IPS-20b (cell line): ENCODE measurements at regions not wholly inside any gene's neighbourhood (a gene's known extent, or its start where the extent isn't known, plus 50 kb on each side); places are given as distances from the start of the nearest gene placed in this dataset.

Source experiments
- H3K27ac ChIP-seq: one replicate; pipeline ENCODE4 v1.5.1; 2013; ENCODE audit warnings: low read length
- H3K27me3 ChIP-seq: 2 replicates; pipeline ENCODE4 v1.6.1; 2013; ENCODE audit warnings: mild to moderate bottlenecking, low read length, inconsistent platforms; ENCODE audit not compliant: insufficient read depth
- H3K36me3 ChIP-seq: 2 replicates; pipeline ENCODE4 v1.6.1; 2013; ENCODE audit warnings: low read depth, mild to moderate bottlenecking, inconsistent platforms, low read length, moderate library complexity; ENCODE audit not compliant: insufficient read depth
- H3K4me1 ChIP-seq: 2 replicates; pipeline ENCODE4 v1.6.1; 2013; ENCODE audit warnings: mild to moderate bottlenecking, control low read depth, inconsistent platforms, low read length, moderate library complexity; ENCODE audit not compliant: insufficient read depth
- H3K4me3 ChIP-seq: 2 replicates; pipeline ENCODE4 v1.5.1; 2013; ENCODE audit warnings: mild to moderate bottlenecking, low read length, inconsistent platforms
- H3K9ac ChIP-seq: 2 replicates; pipeline ENCODE4 v1.6.1; 2013; ENCODE audit warnings: low read depth, mild to moderate bottlenecking, inconsistent platforms, low read length, moderate library complexity
- H3K9me3 ChIP-seq: 2 replicates; pipeline ENCODE4 v1.6.1; 2013; ENCODE audit warnings: mild to moderate bottlenecking, low read depth, low read length, inconsistent platforms; ENCODE audit not compliant: insufficient read depth

DNA sequence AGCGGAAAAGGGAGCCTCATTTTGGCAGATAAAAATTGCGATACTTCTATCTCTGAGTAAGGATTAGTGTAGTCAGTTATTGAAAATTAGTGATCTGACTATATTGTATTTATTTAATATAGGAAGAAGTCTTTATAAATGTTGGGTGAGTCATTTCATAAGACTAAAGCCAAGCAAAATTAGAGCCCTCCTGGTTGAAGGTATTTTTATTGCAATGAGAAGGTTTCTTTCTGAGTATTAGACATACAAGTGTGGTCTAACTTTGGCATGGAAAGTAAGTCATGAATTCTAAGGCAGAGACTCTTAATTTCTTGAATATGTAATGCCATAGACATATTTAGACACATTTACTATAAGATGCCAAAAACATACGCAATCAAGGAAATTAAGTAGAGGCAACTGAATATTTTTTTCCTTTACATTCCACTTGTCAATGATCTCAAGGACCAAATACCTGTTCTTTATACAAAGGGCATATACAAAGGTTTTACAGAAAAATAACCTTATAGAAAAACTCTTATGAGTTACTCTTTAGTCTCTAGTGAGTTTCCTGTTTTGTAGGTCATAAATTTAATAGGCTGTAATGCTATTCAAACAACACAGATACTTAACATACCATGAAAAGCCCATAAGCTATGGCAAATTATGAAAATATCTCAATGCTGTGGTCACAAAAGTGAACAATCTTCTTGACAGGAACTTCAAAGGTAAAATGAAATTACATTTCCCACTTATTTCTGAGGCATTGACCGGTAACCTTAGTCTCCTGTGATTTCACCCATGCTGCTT lies 156.6 kb upstream of the BTG1 start:
- Histone ChIP-seq H3K9me3 (no peaks in the 10 kb centered on the region), H3K4me1 (peaks cover 17% of the 10 kb centered on the region; the same call in 1 of the 2 replicates), H3K4me3 (no peak overlapping the region), H3K36me3 (no peaks in the 10 kb centered on the region), H3K27ac (no peak overlapping the region), H3K27me3 (no peaks in the 10 kb centered on the region), H3K9ac (no peak overlapping the region)

DNA sequence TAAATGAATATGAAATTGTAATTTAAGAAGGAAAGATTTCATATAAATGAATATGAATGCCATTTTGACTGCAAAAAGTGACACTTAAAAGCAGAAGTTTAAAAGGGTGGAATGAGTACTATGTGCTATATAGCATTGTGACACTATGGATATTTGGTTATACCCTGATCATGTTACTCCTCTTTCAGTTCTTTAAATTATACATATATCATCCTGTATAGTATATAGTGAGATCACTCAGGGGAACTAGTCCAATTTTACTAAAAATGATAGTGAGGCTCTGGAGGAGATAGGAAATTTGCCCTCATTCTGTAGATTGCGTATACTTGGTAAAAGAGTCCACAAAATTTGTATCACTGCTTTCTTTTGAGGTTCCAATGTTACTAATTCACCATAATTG lies 155.7 kb upstream of the BTG1 start:
- Histone ChIP-seq H3K4me1 (peaks cover 17% of the 10 kb centered on the region; the same call in 1 of the 2 replicates), H3K9ac (no peak overlapping the region), H3K4me3 (no peak overlapping the region), H3K27ac (no peak overlapping the region), H3K27me3 (no peaks in the 10 kb centered on the region), H3K36me3 (no peaks in the 10 kb centered on the region), H3K9me3 (no peaks in the 10 kb centered on the region)

DNA sequence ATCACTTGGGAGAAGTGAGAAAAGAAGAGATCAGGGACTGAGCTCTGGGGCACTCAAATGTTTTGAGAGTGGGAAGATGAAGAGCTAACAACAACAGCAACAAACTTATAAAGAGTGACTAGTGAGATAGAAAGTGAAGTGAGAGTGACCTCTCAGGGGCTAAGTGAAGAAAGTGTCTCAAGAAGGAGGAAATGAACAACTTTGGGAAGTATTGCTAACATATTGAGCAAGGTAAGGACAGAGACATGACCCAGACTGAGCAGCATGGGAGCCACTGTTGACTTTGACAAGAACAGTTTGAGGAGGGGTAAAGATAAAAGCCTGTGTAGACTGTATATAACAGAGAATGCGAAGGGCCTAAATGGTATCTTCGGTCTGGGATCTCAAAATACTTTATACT lies 155.1 kb upstream of the BTG1 start:
- Histone ChIP-seq H3K9me3 (no peaks in the 10 kb centered on the region), H3K9ac (no peak overlapping the region), H3K27ac (no peak overlapping the region), H3K4me3 (no peak overlapping the region), H3K4me1 (peaks cover 17% of the 10 kb centered on the region; the same call in 1 of the 2 replicates), H3K27me3 (no peaks in the 10 kb centered on the region), H3K36me3 (no peaks in the 10 kb centered on the region)

DNA sequence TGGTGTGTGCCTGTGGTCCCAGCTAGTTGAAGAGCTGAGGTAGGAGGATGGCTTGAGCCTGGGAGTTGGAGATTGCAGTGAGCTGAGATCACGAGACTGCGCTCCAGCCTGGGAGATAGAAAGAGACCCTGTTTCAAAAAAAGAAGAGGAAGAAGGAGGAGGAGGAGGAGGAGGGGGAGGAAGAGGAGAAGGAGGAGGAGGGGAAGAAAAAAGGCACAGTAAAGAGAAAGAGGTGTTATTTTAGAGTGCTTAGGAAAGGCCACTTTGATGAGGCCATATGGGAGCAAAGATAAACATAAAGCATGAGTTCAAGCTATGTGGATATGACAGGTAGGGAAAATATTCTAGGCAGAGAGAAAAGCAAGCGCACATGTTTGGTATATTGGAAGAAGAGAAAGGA lies 154.1 kb upstream of the BTG1 start:
- H3K36me3 ChIP-seq, result no peaks in the 10 kb centered on the region
- peaks cover 8% of the 10 kb centered on the region; the same call in 1 of the 2 replicates for H3K4me1 ChIP-seq
- no peaks in the 10 kb centered on the region for H3K9me3 ChIP-seq
- H3K27me3 ChIP-seq, result no peaks in the 10 kb centered on the region
- no peak overlapping the region for H3K27ac ChIP-seq
- H3K9ac ChIP-seq, result no peak overlapping the region
- no peak overlapping the region for H3K4me3 ChIP-seq

DNA sequence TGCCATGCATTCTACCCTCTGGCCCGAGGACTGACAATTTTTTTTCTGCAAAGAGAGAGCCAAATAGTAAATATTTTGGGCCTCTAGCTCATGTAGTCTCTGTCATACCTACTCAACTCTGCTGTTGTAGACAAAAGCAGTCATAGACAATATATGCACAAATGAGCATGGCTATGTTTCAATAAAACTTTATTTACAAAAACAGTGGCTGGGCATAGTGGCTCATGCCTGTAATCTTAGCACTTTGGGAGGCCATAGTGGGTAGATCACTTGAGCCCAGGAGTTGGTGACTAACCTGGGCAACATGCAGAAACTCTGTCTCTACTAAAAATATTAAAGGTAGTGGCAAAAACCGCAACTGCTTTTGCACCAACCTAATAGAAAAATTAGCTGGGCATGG lies 153.7 kb upstream of the BTG1 start:
- H3K4me3 ChIP-seq, result no peak overlapping the region
- H3K9me3 ChIP-seq, result no peaks in the 10 kb centered on the region
- H3K27ac ChIP-seq, result no peak overlapping the region
- H3K36me3 ChIP-seq, result no peaks in the 10 kb centered on the region
- peaks cover 6% of the 10 kb centered on the region; the same call in 1 of the 2 replicates for H3K4me1 ChIP-seq
- no peak overlapping the region for H3K9ac ChIP-seq
- H3K27me3 ChIP-seq, result no peaks in the 10 kb centered on the region

DNA sequence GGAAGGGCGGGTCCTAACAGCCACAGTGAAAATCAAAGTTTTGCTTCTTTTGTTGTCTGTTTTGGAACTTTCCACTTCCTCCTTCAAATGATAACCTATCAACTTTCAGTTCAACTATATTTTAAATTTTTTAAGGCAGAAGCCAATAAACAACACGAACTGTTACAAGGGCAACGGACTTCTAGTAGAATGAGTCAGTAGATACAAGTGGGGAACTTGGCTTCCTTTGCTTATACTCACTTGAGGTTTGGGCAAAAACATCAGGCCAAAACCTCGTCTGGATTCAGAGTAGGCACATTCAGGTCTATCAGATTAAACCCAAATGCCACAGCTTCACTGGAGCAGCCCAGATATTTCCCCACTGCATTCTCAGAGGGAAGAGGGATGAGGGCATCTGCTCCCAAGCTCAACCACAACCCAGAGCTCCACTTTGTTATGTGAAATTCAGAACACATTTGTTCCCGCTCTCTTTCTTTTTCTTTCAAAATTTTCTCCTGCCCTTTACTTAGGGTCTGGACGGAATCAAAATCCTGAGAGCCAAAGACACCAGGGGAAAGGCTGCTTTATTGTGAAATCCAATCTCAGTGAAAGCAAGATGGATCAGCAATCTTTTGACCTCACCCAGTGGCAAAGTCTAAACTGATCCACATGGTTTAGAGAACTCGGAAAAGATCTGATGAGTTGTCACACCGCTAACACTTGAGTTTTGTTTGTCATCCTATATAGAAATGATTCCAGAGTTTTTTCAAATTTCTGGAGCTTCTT lies 152.5 kb upstream of the BTG1 start:
- H3K4me3 ChIP-seq, result no peak overlapping the region

DNA sequence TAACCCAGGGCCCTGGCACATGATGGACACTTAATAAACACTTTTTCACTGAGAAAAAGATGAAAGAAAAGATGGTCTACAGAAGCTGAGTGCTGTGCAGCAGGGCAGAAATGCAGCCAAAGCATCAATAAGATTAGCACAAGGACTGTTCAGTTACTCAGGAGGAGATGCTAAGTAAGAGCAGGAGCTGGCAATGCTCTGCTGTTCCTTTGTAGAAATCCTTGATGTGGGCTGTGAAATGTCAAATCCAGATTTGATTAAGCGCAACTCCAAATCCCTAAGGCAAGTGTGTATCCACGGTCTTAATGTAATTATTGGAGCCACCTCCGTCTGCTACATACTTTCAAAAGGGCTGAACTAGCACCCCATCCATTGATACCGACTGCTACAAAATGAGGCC lies 151.8 kb upstream of the BTG1 start:
- Histone ChIP-seq H3K4me3 (no peak overlapping the region), H3K9ac (no peak overlapping the region), H3K9me3 (no peaks in the 10 kb centered on the region), H3K27ac (no peak overlapping the region), H3K27me3 (no peaks in the 10 kb centered on the region), H3K36me3 (no peaks in the 10 kb centered on the region), H3K4me1 (no peaks in the 10 kb centered on the region)

More for the DNA sequence above, 152.5 kb upstream of the BTG1 start:
- Histone ChIP-seq H3K36me3 (no peaks in the 10 kb centered on the region), H3K9me3 (no peaks in the 10 kb centered on the region), H3K27ac (no peak overlapping the region), H3K9ac (no peak overlapping the region), H3K27me3 (no peaks in the 10 kb centered on the region), H3K4me1 (no peaks in the 10 kb centered on the region)

DNA sequence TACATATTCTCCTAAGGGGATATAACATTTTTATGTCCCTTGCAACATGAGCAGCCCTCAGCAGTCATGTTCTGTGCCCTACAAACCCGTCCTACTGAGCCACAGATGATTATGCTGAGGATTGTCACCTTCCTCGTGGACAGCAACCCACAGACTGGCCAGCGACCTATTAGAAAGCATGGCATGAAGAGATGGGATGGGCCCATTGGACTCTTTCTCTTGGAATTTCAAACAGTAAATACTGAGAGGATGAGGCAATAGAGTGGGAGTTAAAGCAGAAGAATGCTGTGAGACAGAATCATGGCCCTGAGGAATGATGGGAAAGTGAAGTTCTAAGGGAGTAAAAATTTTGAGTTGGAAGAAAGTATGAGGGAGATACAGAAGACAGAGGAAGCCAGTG lies 149.9 kb upstream of the BTG1 start:
- no peaks in the 10 kb centered on the region for H3K4me1 ChIP-seq
- no peak overlapping the region for H3K27ac ChIP-seq
- no peak overlapping the region for H3K4me3 ChIP-seq
- no peak overlapping the region for H3K9ac ChIP-seq
- H3K27me3 ChIP-seq, result no peaks in the 10 kb centered on the region
- no peaks in the 10 kb centered on the region for H3K36me3 ChIP-seq
- no peaks in the 10 kb centered on the region for H3K9me3 ChIP-seq

DNA sequence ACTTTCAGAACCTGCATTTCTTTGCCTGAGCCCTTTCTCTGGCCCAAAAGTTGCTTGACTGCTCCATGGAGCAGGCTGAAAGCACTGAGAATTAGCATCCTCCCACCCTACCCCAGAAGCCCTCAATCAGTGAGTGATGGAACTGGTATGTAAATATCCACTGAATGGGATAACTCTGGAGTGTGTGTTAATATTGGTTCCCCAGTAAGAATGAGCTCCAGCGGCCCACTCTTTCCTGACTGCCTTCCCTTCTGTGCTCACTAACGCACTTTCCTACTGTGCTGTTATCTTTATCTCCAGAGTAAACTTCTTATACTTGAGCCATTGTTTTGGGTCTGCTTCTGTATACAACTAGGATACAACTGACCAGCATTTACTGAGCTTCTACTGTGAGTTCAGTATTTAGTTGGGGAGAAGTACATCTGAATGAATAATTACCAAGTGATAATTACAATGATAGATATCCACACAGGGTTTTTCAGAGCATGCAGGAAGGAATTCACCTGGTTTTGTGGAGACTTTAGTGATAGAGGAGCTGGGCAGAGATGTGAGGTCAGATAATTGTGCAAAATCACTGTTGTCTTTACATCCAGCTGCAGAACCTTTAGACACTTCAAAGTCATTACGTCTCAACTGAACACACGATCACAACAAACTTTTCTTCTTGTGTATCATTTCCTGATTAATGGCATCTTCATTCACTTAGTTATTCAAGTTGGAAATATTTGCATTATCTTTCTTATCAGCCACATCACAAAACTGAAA lies 149.2 kb upstream of the BTG1 start:
- Histone ChIP-seq H3K27me3 (no peaks in the 10 kb centered on the region), H3K27ac (no peak overlapping the region), H3K4me3 (no peak overlapping the region), H3K9ac (no peak overlapping the region), H3K36me3 (no peaks in the 10 kb centered on the region), H3K9me3 (no peaks in the 10 kb centered on the region), H3K4me1 (no peaks in the 10 kb centered on the region)

DNA sequence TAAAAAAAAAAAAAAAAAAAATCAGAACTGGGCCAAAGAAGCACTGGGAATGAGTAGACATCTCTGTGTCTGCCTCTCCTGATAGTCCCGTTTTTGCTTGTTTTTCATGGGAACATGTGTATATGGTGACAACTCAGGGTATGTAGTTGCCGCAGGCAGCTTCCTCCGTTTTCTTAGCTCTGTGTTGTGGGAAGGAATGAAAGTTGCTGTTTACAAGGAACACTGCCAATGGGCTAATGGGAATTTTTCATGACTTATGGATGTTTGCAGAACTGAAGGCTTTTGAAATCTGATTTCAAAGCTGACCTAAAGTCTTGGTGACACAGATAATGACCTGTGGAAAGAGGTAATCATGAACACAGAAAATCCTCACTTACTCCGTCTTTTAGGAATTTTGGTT lies 146.4 kb upstream of the BTG1 start:
- Histone ChIP-seq H3K9me3 (no peaks in the 10 kb centered on the region), H3K27ac (no peak overlapping the region), H3K36me3 (no peaks in the 10 kb centered on the region), H3K27me3 (no peaks in the 10 kb centered on the region), H3K9ac (no peak overlapping the region), H3K4me3 (no peak overlapping the region), H3K4me1 (no peaks in the 10 kb centered on the region)

DNA sequence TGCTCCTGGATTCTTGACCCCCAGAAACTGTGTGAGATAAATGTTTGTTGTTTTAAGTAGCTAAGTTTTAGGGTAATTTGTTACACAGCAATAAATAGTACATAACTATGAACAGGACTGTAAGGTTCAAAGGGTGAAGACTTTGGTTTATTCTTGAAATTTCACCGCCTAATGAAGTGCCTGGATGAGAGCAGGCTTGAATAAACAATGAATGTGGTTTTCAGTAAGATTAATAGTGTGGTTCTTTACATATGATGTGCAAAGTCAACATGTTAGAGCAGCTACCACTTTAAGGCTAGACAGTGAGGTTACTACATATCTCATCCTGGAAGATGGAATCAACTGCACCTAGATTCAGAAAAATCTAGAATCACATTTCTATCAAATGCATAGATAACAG lies 145.2 kb upstream of the BTG1 start:
- no peak overlapping the region for H3K9ac ChIP-seq
- H3K4me3 ChIP-seq, result no peak overlapping the region
- no peaks in the 10 kb centered on the region for H3K27me3 ChIP-seq
- H3K36me3 ChIP-seq, result no peaks in the 10 kb centered on the region
- no peaks in the 10 kb centered on the region for H3K4me1 ChIP-seq
- H3K27ac ChIP-seq, result no peak overlapping the region
- H3K9me3 ChIP-seq, result no peaks in the 10 kb centered on the region
